ENCODE measurements at regions not wholly inside any gene's neighbourhood (a gene's known extent, or its start where the extent isn't known, plus 50 kb on each side); places are given as distances from the start of the nearest gene placed in this dataset.

DNA sequence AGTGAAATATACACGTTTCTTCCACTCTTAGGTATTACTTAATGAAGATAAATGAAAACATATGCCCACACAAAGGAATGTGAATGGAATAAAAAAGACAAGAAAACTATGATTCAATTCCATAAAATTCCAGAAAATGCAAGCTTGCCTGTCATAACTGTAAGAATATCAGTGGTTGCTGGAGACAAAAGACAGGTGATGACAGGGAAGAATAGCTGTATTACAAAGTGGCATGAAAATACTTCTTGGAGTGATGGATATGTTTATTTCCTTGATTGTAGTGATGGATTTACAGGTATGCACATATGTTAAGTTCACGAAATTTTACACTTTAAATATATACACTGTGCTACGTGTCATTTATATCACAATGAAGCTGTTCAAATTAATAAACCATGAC is 553.3 kb downstream of the HTR1A start:
- TF ChIP-seq POLR2A (IDR thresholded peaks at IDR 0.05; ENCODE audit: low read length) (no peak), GATA1 (IDR thresholded peaks at IDR 0.05; ENCODE audit: low read depth, low read length) (no peak)
